PC-3 (cell line): ENCODE measurements at regions not wholly inside any gene's neighbourhood (a gene's known extent, or its start where the extent isn't known, plus 50 kb on each side); places are given as distances from the start of the nearest gene placed in this dataset.

ENCODE experiments used
- ATAC-seq: fragments of 200-7000 bp; cut with Tn5 transposase; 2 replicates; pipeline ENCODE4 v1.9.1; 2020; ENCODE audit warnings: mild to moderate bottlenecking, moderate library complexity
- BruUV-seq: library from RNA; stranded (reverse); fragments of 400-500 nt; replicated peaks from 2 replicates; lab custom pipeline; 2021; lab: Mats Ljungman, UMichigan
- CTCF ChIA-PET: fragments of 300-600 bp; sonication (Branson Sonifier 250); formaldehyde crosslinking; loops from one replicate; lab custom pipeline; 2022; ENCODE audit warnings: antibody characterized with exemption; lab: Charles Lee
- POLR2A ChIA-PET: fragments of 300-600 bp; sonication (Branson Sonifier 250); formaldehyde crosslinking; loops from one replicate; lab custom pipeline; 2022; ENCODE audit warnings: antibody characterized with exemption; ENCODE audit not compliant: unreplicated experiment; lab: Charles Lee
- DNase-seq: peaks from one replicate; pipeline ENCODE4 v3.0.0-alpha.2; 2015
- H2AFZ ChIP-seq: fragments of 300-600 bp; sonication (generic); 2 replicates; pipeline ENCODE4 v1.6.0; 2016; ENCODE audit warnings: antibody characterized with exemption, low read length
- H3F3A ChIP-seq: fragments of 300-600 bp; sonication (generic); one replicate; pipeline ENCODE4 v1.6.0; 2017; ENCODE audit warnings: antibody characterized with exemption, low read length, control low read depth, mild to moderate bottlenecking; ENCODE audit not compliant: unreplicated experiment
- H3K27ac ChIP-seq: fragments of 300-600 bp; sonication (generic); 2 replicates; pipeline ENCODE4 v1.5.1; 2016; ENCODE audit warnings: mild to moderate bottlenecking, low read length
- H3K27me3 ChIP-seq: fragments of 300-600 bp; sonication (generic); 2 replicates; pipeline ENCODE4 v1.6.1; 2016; ENCODE audit warnings: low read length, mixed read lengths
- H3K36me3 ChIP-seq: fragments of 300-600 bp; sonication (generic); 2 replicates; pipeline ENCODE4 v1.6.1; 2016; ENCODE audit warnings: low read depth, mixed run types, low read length, mixed read lengths
- H3K4me1 ChIP-seq: fragments of 300-600 bp; sonication (generic); 2 replicates; pipeline ENCODE4 v1.5.1; 2016; ENCODE audit warnings: low read length; ENCODE audit not compliant: insufficient read depth
- H3K4me2 ChIP-seq: fragments of 300-600 bp; sonication (generic); 2 replicates; pipeline ENCODE4 v1.6.0; 2016; ENCODE audit warnings: low read length
- H3K4me3 ChIP-seq: fragments of 300-600 bp; sonication (generic); 2 replicates; pipeline ENCODE4 v1.5.1; 2016; ENCODE audit warnings: mild to moderate bottlenecking, low read length, mixed read lengths
- H3K79me2 ChIP-seq: fragments of 300-600 bp; sonication (generic); 2 replicates; pipeline ENCODE4 v1.6.1; 2017; ENCODE audit warnings: low read length, mixed read lengths
- H3K9ac ChIP-seq: fragments of 300-600 bp; sonication (generic); 2 replicates; pipeline ENCODE4 v1.6.0; 2016; ENCODE audit warnings: mild to moderate bottlenecking, low read length
- H3K9me2 ChIP-seq: fragments of 300-600 bp; sonication (generic); replicated peaks from 2 replicates; pipeline ENCODE4 v1.6.1; 2016; ENCODE audit warnings: mixed run types, low read length, mixed read lengths
- H3K9me3 ChIP-seq: fragments of 300-600 bp; sonication (generic); 2 replicates; pipeline ENCODE4 v1.6.1; 2016; ENCODE audit warnings: low read length, mixed read lengths
- H4K20me1 ChIP-seq: fragments of 300-600 bp; sonication (generic); 2 replicates; pipeline ENCODE4 v1.6.1; 2016; ENCODE audit warnings: low read length, mixed read lengths
- EZH2 ChIP-seq: fragments of 300-600 bp; sonication (generic); IDR thresholded peaks from one replicate; pipeline ENCODE4 v1.6.1; 2017; ENCODE audit warnings: antibody characterized with exemption, mild to moderate bottlenecking, low read length; ENCODE audit not compliant: unreplicated experiment
- EZH2phosphoT487 ChIP-seq: fragments of 300-600 bp; sonication (generic); IDR thresholded peaks from 2 replicates; pipeline ENCODE4 v1.6.1; 2018; ENCODE audit warnings: mild to moderate bottlenecking, antibody characterized with exemption, low read length, borderline replicate concordance
- intact Hi-C: fragments of 100-400 bp; cut with micrococcal nuclease; formaldehyde crosslinking; loops from 2 replicates; pipeline ENCODE4 v1.9.0; 2023
- TF ChIP-seq, protein P1 (sequence below): fragments of 300-600 bp; sonication (generic); conservative IDR thresholded peaks from 2 replicates; pipeline ENCODE4 v1.5.1; 2017; ENCODE audit warnings: antibody characterized with exemption, low read depth, mild to moderate bottlenecking, low read length

DNA sequence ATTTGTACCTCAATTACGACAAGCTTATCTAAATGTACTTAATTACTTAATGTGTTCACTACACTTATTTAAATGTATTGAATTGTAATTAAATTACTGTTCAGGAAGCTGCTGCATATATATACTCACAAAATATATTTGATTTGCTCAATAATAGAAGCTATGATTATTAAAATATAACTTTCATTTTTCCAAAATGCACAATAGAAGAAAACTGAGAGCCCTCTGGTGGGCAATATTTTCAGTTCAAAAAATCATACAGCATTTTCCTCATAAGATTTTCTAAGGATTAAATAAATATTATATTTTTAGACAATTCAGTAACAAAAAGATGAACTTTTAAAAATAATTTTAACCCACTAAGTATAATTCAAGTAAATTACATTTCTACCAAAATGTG is 217.3 kb downstream of the DKK2 start:
- Histone ChIP-seq H3K4me1 (no peaks in the 10 kb centered on the region), H4K20me1 (no peaks in the 10 kb centered on the region), H3K9me3 (no peaks in the 10 kb centered on the region), H3K27me3 (no peaks in the 10 kb centered on the region), H3K27ac (no peak overlapping the region), H3K79me2 (no peaks in the 10 kb centered on the region), H3K4me3 (no peak overlapping the region), H3K36me3 (no peaks in the 10 kb centered on the region), H3F3A (no peaks in the 10 kb centered on the region), H3K4me2 (peak overlapping the region; percentile 34; the same call in 1 of the 2 replicates), H3K9ac (no peak overlapping the region), H2AFZ (no peak overlapping the region), H3K9me2 (no peaks in the 10 kb centered on the region)
- POLR2A ChIA-PET, result interaction anchor here (0.6 kb wide), 1 partner anchor 79 kb away, joined by 4 read pairs; no protein-coding TSS in a partner anchor
- intact Hi-C loops, result loop anchor here (2.0 kb wide), 1 partner anchor 80 kb away; no protein-coding TSS in a partner anchor
- CTCF ChIA-PET, result no interaction called here
- no peak for ATAC-seq
- TF ChIP-seq, protein P1, sequence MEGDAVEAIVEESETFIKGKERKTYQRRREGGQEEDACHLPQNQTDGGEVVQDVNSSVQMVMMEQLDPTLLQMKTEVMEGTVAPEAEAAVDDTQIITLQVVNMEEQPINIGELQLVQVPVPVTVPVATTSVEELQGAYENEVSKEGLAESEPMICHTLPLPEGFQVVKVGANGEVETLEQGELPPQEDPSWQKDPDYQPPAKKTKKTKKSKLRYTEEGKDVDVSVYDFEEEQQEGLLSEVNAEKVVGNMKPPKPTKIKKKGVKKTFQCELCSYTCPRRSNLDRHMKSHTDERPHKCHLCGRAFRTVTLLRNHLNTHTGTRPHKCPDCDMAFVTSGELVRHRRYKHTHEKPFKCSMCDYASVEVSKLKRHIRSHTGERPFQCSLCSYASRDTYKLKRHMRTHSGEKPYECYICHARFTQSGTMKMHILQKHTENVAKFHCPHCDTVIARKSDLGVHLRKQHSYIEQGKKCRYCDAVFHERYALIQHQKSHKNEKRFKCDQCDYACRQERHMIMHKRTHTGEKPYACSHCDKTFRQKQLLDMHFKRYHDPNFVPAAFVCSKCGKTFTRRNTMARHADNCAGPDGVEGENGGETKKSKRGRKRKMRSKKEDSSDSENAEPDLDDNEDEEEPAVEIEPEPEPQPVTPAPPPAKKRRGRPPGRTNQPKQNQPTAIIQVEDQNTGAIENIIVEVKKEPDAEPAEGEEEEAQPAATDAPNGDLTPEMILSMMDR, result peak; percentile 45; the same call in 1 of the 2 replicates
- no peak for TF ChIP-seq EZH2phosphoT487
- DNase-seq, result peak; percentile 26
- BruUV-seq, result no TSS peak

DNA sequence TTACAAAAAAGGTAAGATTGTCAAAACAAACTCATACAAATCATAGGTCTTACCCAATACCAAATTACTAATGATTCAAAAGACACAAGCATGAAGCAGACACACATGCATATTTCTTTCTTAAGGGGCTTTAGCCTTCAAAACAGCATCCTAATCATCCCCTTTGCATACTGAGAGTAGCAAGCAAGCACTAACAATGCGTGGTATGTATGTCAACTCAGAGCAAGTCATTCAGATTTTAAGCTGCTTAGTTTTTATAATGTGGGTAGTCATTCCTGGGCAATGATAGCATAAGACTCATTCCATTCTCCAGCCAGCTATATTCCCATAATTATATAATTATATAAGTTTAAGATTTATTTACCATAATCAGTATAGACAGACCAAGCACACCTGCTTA is 219.6 kb downstream of the DKK2 start:
- Histone ChIP-seq H3K36me3 (no peaks in the 10 kb centered on the region), H3K4me2 (no peak overlapping the region), H3K9me2 (no peaks in the 10 kb centered on the region), H3F3A (no peaks in the 10 kb centered on the region), H3K4me3 (no peak overlapping the region), H3K27me3 (no peaks in the 10 kb centered on the region), H3K4me1 (no peaks in the 10 kb centered on the region), H4K20me1 (no peaks in the 10 kb centered on the region), H3K79me2 (no peaks in the 10 kb centered on the region), H3K9ac (no peak overlapping the region), H3K9me3 (no peaks in the 10 kb centered on the region), H2AFZ (no peak overlapping the region), H3K27ac (no peak overlapping the region)
- intact Hi-C loops, result no loop called here
- POLR2A ChIA-PET, result no interaction called here
- TF ChIP-seq, protein P1, result no peak
- TF ChIP-seq EZH2, result no peak
- no peak for TF ChIP-seq EZH2phosphoT487
- BruUV-seq, result no TSS peak
- DNase-seq, result no peak
- no peak for ATAC-seq
- CTCF ChIA-PET, result no interaction called here

DNA sequence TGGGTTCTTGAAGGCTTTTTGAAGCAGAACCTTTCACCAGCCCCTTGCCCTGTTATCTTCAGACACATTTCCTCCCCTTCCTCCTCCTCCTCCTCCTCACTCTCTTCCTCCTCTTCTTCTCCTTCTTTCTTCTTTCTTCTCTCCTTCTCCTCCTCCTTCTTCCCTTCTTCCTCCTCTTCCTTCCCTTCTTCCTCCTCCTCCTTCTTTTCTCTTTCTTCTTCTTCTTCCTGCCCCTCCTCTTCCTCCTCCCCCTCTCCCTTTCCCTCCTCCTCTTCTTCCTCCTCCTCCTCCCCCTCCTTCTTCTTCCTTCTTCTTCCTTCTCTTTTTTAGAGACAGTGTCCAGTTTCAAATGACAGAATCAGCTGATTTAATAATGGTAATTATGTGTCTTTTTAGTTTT is 226.0 kb downstream of the DKK2 start:
- H3K79me2 ChIP-seq, result no peaks in the 10 kb centered on the region
- no peaks in the 10 kb centered on the region for H3K9me2 ChIP-seq
- H3K36me3 ChIP-seq, result no peaks in the 10 kb centered on the region; the same call in 1 of the 2 replicates
- ChIA-PET CTCF (interaction anchor here (0.5 kb wide), 1 partner anchor 482 kb away, joined by 3 read pairs; no protein-coding TSS in a partner anchor), POLR2A (no interaction called here)
- H3F3A ChIP-seq, result no peaks in the 10 kb centered on the region
- H3K4me1 ChIP-seq, result no peaks in the 10 kb centered on the region; the same call in 1 of the 2 replicates
- no peak overlapping the region for H3K9ac ChIP-seq
- ATAC-seq, result no peak
- H4K20me1 ChIP-seq, result no peaks in the 10 kb centered on the region
- H3K27ac ChIP-seq, result no peak overlapping the region
- no peak overlapping the region for H3K4me3 ChIP-seq
- no peak overlapping the region for H2AFZ ChIP-seq
- no peak for TF ChIP-seq EZH2
- TF ChIP-seq, protein P1, result no peak
- TF ChIP-seq EZH2phosphoT487, result no peak
- H3K9me3 ChIP-seq, result no peaks in the 10 kb centered on the region
- intact Hi-C loops, result no loop called here
- H3K4me2 ChIP-seq, result no peak overlapping the region
- no TSS peak for BruUV-seq
- no peak for DNase-seq
- H3K27me3 ChIP-seq, result no peaks in the 10 kb centered on the region
